SK-N-SH (cell line): ENCODE measurements at regions not wholly inside any gene's neighbourhood (a gene's known extent, or its start where the extent isn't known, plus 50 kb on each side); places are given as distances from the start of the nearest gene placed in this dataset.

Experiments used
- CTCF ChIA-PET: fragments of 300-600, 350-600 bp; formaldehyde crosslinking; extraction: SDS; loops from one replicate; lab custom pipeline; 2021; lab: Yijun Ruan, JAX
- POLR2A ChIA-PET: fragments of 350-600 bp; sonication (Branson Sonifier 250); formaldehyde crosslinking; extraction: SDS; loops from one replicate; lab custom pipeline; 2020; ENCODE audit warnings: antibody characterized with exemption, inconsistent platforms; lab: Yijun Ruan, JAX
- DNase-seq: peaks from one replicate; pipeline ENCODE4 v3.0.0; 2012
- H2AFZ ChIP-seq: fragments of 200-600 bp; sonication (generic); 2 replicates; pipeline ENCODE4 v1.8.1; 2016; ENCODE audit warnings: antibody characterized with exemption, mild to moderate bottlenecking, low read depth
- H3F3A ChIP-seq: fragments of 200-600 bp; sonication (generic); replicated peaks from 2 replicates; pipeline ENCODE3; 2016; ENCODE audit warnings: antibody characterized with exemption, mild to moderate bottlenecking; ENCODE audit not compliant: insufficient read depth
- H3K27ac ChIP-seq, 2 experiments: fragments of 200-500 bp in 1 of 2; fragments of 200-600 bp in 1 of 2; sonication (Bioruptor generic) in 1 of 2; sonication (generic), shearing (Covaris generic) in 1 of 2; 2 replicates each; pipeline versions ENCODE4 v1.5.1 to v1.6.1; 2014 to 2016; ENCODE audit warnings: low read depth in 2 of 2, inconsistent platforms in 1 of 2, low read length in 1 of 2, mild to moderate bottlenecking in 1 of 2, mixed read lengths in 1 of 2
- H3K27me3 ChIP-seq: fragments of 200-600 bp; sonication (generic), shearing (Covaris generic); 2 replicates; pipeline ENCODE4 v1.6.1; 2016; ENCODE audit warnings: mixed run types; ENCODE audit not compliant: insufficient read depth
- H3K36me3 ChIP-seq, 2 experiments: fragments of 200-500 bp in 1 of 2; fragments of 200-600 bp in 1 of 2; sonication (Bioruptor generic) in 1 of 2; sonication (generic) in 1 of 2; replicated peaks in 1 of 2; 2 replicates each; pipeline versions ENCODE3 to v1.5.1; 2014 to 2016; ENCODE audit warnings: low read length in 1 of 2, mild to moderate bottlenecking in 1 of 2; ENCODE audit not compliant: insufficient read depth in 2 of 2, control insufficient read depth in 1 of 2
- H3K4me1 ChIP-seq, 2 experiments: fragments of 200-500 bp in 1 of 2; fragments of 200-600 bp in 1 of 2; sonication (Bioruptor generic) in 1 of 2; sonication (generic), shearing (Covaris generic) in 1 of 2; 2 replicates each; pipeline versions ENCODE4 v1.5.1 to v1.6.1; 2014 to 2016; ENCODE audit warnings: low read depth in 1 of 2, low read length in 1 of 2, mixed run types in 1 of 2; ENCODE audit not compliant: insufficient read depth in 2 of 2, control insufficient read depth in 1 of 2
- H3K4me2 ChIP-seq: fragments of 200-600 bp; sonication (generic), shearing (Covaris generic); 2 replicates; pipeline ENCODE4 v1.6.1; 2017; ENCODE audit warnings: mixed run types
- H3K4me3 ChIP-seq, 2 experiments: fragments of 200-500 bp in 1 of 2; fragments of 200-600 bp in 1 of 2; sonication (Bioruptor generic) in 1 of 2; sonication (generic), shearing (Covaris generic) in 1 of 2; 2 replicates each; pipeline versions ENCODE4 v1.5.1 to v1.8.1; 2014 to 2016; ENCODE audit warnings: low read depth in 2 of 2, inconsistent platforms in 1 of 2, low read length in 1 of 2, mild to moderate bottlenecking in 1 of 2, mixed read lengths in 1 of 2, moderate library complexity in 1 of 2
- H3K79me2 ChIP-seq: fragments of 200-600 bp; sonication (generic); 2 replicates; pipeline ENCODE4 v1.8.1; 2017; ENCODE audit warnings: mild to moderate bottlenecking; ENCODE audit not compliant: insufficient read depth
- H3K9ac ChIP-seq: fragments of 200-600 bp; sonication (generic); 2 replicates; pipeline ENCODE4 v1.6.1; 2017; ENCODE audit warnings: mixed run types
- H3K9me2 ChIP-seq: fragments of 200-600 bp; sonication (generic); 2 replicates; pipeline ENCODE4 v1.6.1; 2017; ENCODE audit warnings: mixed run types
- H3K9me3 ChIP-seq: fragments of 200-600 bp; sonication (generic); 2 replicates; pipeline ENCODE4 v1.6.1; 2017; ENCODE audit warnings: mixed run types, mild to moderate bottlenecking, moderate library complexity
- H4K20me1 ChIP-seq: fragments of 200-600 bp; sonication (generic); 2 replicates; pipeline ENCODE4 v1.6.1; 2017; ENCODE audit warnings: mild to moderate bottlenecking, mixed run types; ENCODE audit not compliant: insufficient read depth
- EP300 ChIP-seq, 2 experiments: IDR thresholded peaks; 2 replicates each; pipeline versions ENCODE4 v1.4.0 to v1.6.1; 2012; ENCODE audit warnings: borderline replicate concordance in 1 of 2, low read depth in 1 of 2, low read length in 1 of 2
- EZH2phosphoT487 ChIP-seq: fragments of 200-600 bp; sonication (generic); IDR thresholded peaks from 2 replicates; pipeline ENCODE4 v1.6.1; 2017; ENCODE audit warnings: low read depth, mixed run types, mild to moderate bottlenecking, antibody characterized with exemption, moderate library complexity, borderline replicate concordance
- FOSL2 ChIP-seq: IDR thresholded peaks from 2 replicates; pipeline ENCODE4 v1.4.0; 2012; ENCODE audit warnings: low read depth, mild to moderate bottlenecking, moderate library complexity, borderline replicate concordance
- GABPA ChIP-seq: IDR thresholded peaks from 2 replicates; pipeline ENCODE4 v1.4.0; 2012; ENCODE audit warnings: low read depth, mild to moderate bottlenecking
- GATA2 ChIP-seq: sonication (generic); formaldehyde crosslinking; IDR thresholded peaks from 2 replicates; pipeline ENCODE4 v1.5.0; 2020; ENCODE audit warnings: mild to moderate bottlenecking, missing genetic modification reagents
- IRF3 ChIP-seq: fragments of 150-350 bp; IDR thresholded peaks from 2 replicates; pipeline ENCODE4 v1.6.1; 2016; ENCODE audit warnings: mild to moderate bottlenecking, low read depth, low read length
- MEF2A ChIP-seq: IDR thresholded peaks from 2 replicates; pipeline ENCODE4 v1.4.0; 2012; ENCODE audit warnings: low read depth, borderline replicate concordance
- NRF1 ChIP-seq: IDR thresholded peaks from 2 replicates; pipeline ENCODE4 v1.6.1; 2012; ENCODE audit warnings: low read depth, mild to moderate bottlenecking, low read length
- PBX3 ChIP-seq: IDR thresholded peaks from 2 replicates; pipeline ENCODE4; 2012
- RXRA ChIP-seq: IDR thresholded peaks from 2 replicates; pipeline ENCODE4 v1.4.0; 2012; ENCODE audit warnings: low read depth, mild to moderate bottlenecking, borderline replicate concordance
- SIN3A ChIP-seq: IDR thresholded peaks from 2 replicates; pipeline ENCODE4 v1.6.1; 2012; ENCODE audit warnings: low read depth, mild to moderate bottlenecking, low read length, moderate library complexity, borderline replicate concordance
- SMC3 ChIP-seq: IDR thresholded peaks from 2 replicates; pipeline ENCODE4 v1.6.1; 2012; ENCODE audit warnings: low read depth, low read length, improper control_type of control experiment
- TCF12 ChIP-seq: IDR thresholded peaks from 2 replicates; pipeline ENCODE4 v1.4.0; 2012
- TEAD4 ChIP-seq: IDR thresholded peaks from 2 replicates; pipeline ENCODE4 v1.4.0; 2012; ENCODE audit warnings: mild to moderate bottlenecking, borderline replicate concordance; ENCODE audit not compliant: insufficient read depth
- USF1 ChIP-seq: IDR thresholded peaks from 2 replicates; pipeline ENCODE4 v1.4.0; 2012; ENCODE audit warnings: low read depth, borderline replicate concordance
- YY1 ChIP-seq: IDR thresholded peaks from 2 replicates; pipeline ENCODE4 v1.4.0; 2012; ENCODE audit warnings: low read depth, mild to moderate bottlenecking
- WGBS: methylation state at CpG from one replicate; pipeline ENCODE4 v1.1.6; 2017; ENCODE audit warnings: low lambda C conversion rate; 5-methylcytosine and 5-hydroxymethylcytosine counted together

GRCh38 chr12:60279221-60279620 is 683.4 kb downstream of the SLC16A7 start:
- POLR2A ChIA-PET, result no interaction called here
- DNase-seq, result no peak
- Histone ChIP-seq H3K27me3 (no peaks in the 10 kb centered on the region), H3K9me2 (no peaks in the 10 kb centered on the region)
- TF ChIP-seq RXRA (no peak), USF1 (no peak), SMC3 (no peak), FOSL2 (0 out of 2 replicates have a peak, but pooled peaks have one; percentile 17)
- TF ChIP-seq, all 33 proteins: peak for 1
- H4K20me1 ChIP-seq, result no peaks in the 10 kb centered on the region
- H3K9me3 ChIP-seq, result no peaks in the 10 kb centered on the region
- 6% methylated on average over 1 of the region's 1 CpG for WGBS
- no peak overlapping the region for H3K4me3 ChIP-seq
- no peaks in the 10 kb centered on the region for H3K4me1 ChIP-seq
- no peaks in the 10 kb centered on the region for H3F3A ChIP-seq
- H3K9ac ChIP-seq, result no peak overlapping the region
- H3K27ac ChIP-seq, result no peak overlapping the region
- no peaks in the 10 kb centered on the region for H3K36me3 ChIP-seq
- H3K79me2 ChIP-seq, result no peaks in the 10 kb centered on the region
- CTCF ChIA-PET, result no interaction called here
- no peak overlapping the region for H3K4me2 ChIP-seq
- H2AFZ ChIP-seq, result no peak overlapping the region

GRCh38 chr12:60281522-60281921 is 685.7 kb downstream of the SLC16A7 start:
- CTCF ChIA-PET, result no interaction called here
- TF ChIP-seq GATA2 (CRISPR knock-in tag), result no peak
- no peak for TF ChIP-seq NRF1
- TF ChIP-seq YY1, result no peak
- TF ChIP-seq TCF12, result no peak
- TF ChIP-seq EZH2phosphoT487, result no peak
- TF ChIP-seq FOSL2, result no peak
- TF ChIP-seq EP300 (IDR thresholded peaks at IDR 0.05; ENCODE audit: borderline replicate concordance in 1 of 2, low read depth in 1 of 2, low read length in 1 of 2), result no peak
- no peak for TF ChIP-seq IRF3
- TF ChIP-seq, all 33 proteins: peak for 0
- no peak overlapping the region for H3K27ac ChIP-seq

GRCh38 chr12:60290532-60290931 is 694.7 kb downstream of the SLC16A7 start:
- POLR2A ChIA-PET, result no interaction called here
- no peaks in the 10 kb centered on the region for H3K36me3 ChIP-seq
- no peak overlapping the region for H3K4me3 ChIP-seq
- WGBS, result 0% methylated on average over 1 of the region's 1 CpG
- no peaks in the 10 kb centered on the region for H3K4me1 ChIP-seq
- H3K9me2 ChIP-seq, result no peaks in the 10 kb centered on the region
- H3K79me2 ChIP-seq, result no peaks in the 10 kb centered on the region
- no peak for DNase-seq
- no peak overlapping the region for H3K9ac ChIP-seq
- CTCF ChIA-PET, result no interaction called here
- no peaks in the 10 kb centered on the region for H3F3A ChIP-seq
- H3K27ac ChIP-seq, result no peak overlapping the region
- no peak overlapping the region for H2AFZ ChIP-seq
- no peaks in the 10 kb centered on the region for H3K27me3 ChIP-seq
- no peaks in the 10 kb centered on the region for H4K20me1 ChIP-seq
- no peak overlapping the region for H3K4me2 ChIP-seq
- no peaks in the 10 kb centered on the region for H3K9me3 ChIP-seq
- no peak for TF ChIP-seq SIN3A
- no peak for TF ChIP-seq USF1
- TF ChIP-seq MEF2A, result no peak
- no peak for TF ChIP-seq RXRA
- no peak for TF ChIP-seq TEAD4
- TF ChIP-seq PBX3, result no peak
- no peak for TF ChIP-seq FOSL2
- TF ChIP-seq NRF1, result no peak
- no peak for TF ChIP-seq GATA2 (CRISPR knock-in tag)
- no peak for TF ChIP-seq GABPA

More at GRCh38 chr12:60281522-60281921, 685.7 kb downstream of the SLC16A7 start:
- no peaks in the 10 kb centered on the region for H3K36me3 ChIP-seq
- no peaks in the 10 kb centered on the region for H4K20me1 ChIP-seq
- H3K9me3 ChIP-seq, result no peaks in the 10 kb centered on the region
- no peak overlapping the region for H3K4me3 ChIP-seq
- no peaks in the 10 kb centered on the region for H3K79me2 ChIP-seq
- no peak overlapping the region for H3K9ac ChIP-seq
- WGBS, result 3% methylated on average over 4 of the region's 8 CpGs
- H3F3A ChIP-seq, result no peaks in the 10 kb centered on the region
- no peak for DNase-seq
- POLR2A ChIA-PET, result no interaction called here
- H3K4me2 ChIP-seq, result no peak overlapping the region
- H3K4me1 ChIP-seq, result no peaks in the 10 kb centered on the region
- no peaks in the 10 kb centered on the region for H3K9me2 ChIP-seq
- no peaks in the 10 kb centered on the region for H3K27me3 ChIP-seq
- H2AFZ ChIP-seq, result no peak overlapping the region
